Hepatocyte (in vitro differentiated cells): ENCODE measurements at regions not wholly inside any gene's neighbourhood (a gene's known extent, or its start where the extent isn't known, plus 50 kb on each side); places are given as distances from the start of the nearest gene placed in this dataset.

ENCODE experiments used
- DNase-seq: peaks from one replicate; pipeline ENCODE4 v3.0.0-alpha.2; 2016; ENCODE audit warnings: low spot score
- H2AFZ ChIP-seq: fragments of 200-600 bp; sonication (generic); 2 replicates; pipeline ENCODE4 v1.6.0; 2016; ENCODE audit warnings: antibody characterized with exemption, mild to moderate bottlenecking
- H3K27ac ChIP-seq: fragments of 200-600 bp; sonication (generic); 2 replicates; pipeline ENCODE4 v1.5.1; 2016; ENCODE audit warnings: mild to moderate bottlenecking
- H3K27me3 ChIP-seq: fragments of 200-600 bp; sonication (generic); 2 replicates; pipeline ENCODE4 v1.6.1; 2016
- H3K36me3 ChIP-seq: fragments of 200-600 bp; sonication (generic); replicated peaks from 2 replicates; pipeline ENCODE4 v1.5.1; 2016; ENCODE audit warnings: low read depth; ENCODE audit not compliant: insufficient read depth
- H3K4me1 ChIP-seq: fragments of 200-600 bp; sonication (generic); 2 replicates; pipeline ENCODE4 v1.5.1; 2016; ENCODE audit warnings: mild to moderate bottlenecking, moderate library complexity; ENCODE audit not compliant: insufficient read depth
- H3K4me2 ChIP-seq: fragments of 200-600 bp; sonication (generic); 2 replicates; pipeline ENCODE4 v1.6.0; 2016
- H3K4me3 ChIP-seq: fragments of 200-600 bp; sonication (generic); 2 replicates; pipeline ENCODE4 v1.5.1; 2016; ENCODE audit warnings: mild to moderate bottlenecking
- H3K79me2 ChIP-seq: fragments of 200-600 bp; sonication (generic); 2 replicates; pipeline ENCODE4 v1.6.0; 2017; ENCODE audit warnings: mild to moderate bottlenecking
- H3K9me2 ChIP-seq: fragments of 200-600 bp; sonication (generic); replicated peaks from 2 replicates; pipeline ENCODE4 v1.6.0; 2017; ENCODE audit warnings: mild to moderate bottlenecking; ENCODE audit not compliant: insufficient read depth
- H3K9me3 ChIP-seq: fragments of 200-600 bp; sonication (generic); 2 replicates; pipeline ENCODE4 v1.5.1; 2016; ENCODE audit warnings: low read depth, mild to moderate bottlenecking
- H4K20me1 ChIP-seq: fragments of 200-600 bp; sonication (generic); 2 replicates; pipeline ENCODE4 v1.6.0; 2016; ENCODE audit warnings: mild to moderate bottlenecking; ENCODE audit not compliant: insufficient read depth, poor library complexity, severe bottlenecking
- EZH2 ChIP-seq: fragments of 200-600 bp; sonication (generic); IDR thresholded peaks from 2 replicates; pipeline ENCODE4 v1.6.1; 2016; ENCODE audit warnings: antibody characterized with exemption, mild to moderate bottlenecking, borderline replicate concordance
- EZH2phosphoT487 ChIP-seq: fragments of 200-600 bp; sonication (generic); IDR thresholded peaks from one replicate; pipeline ENCODE4 v1.6.1; 2018; ENCODE audit warnings: antibody characterized with exemption, mild to moderate bottlenecking, low read depth, moderate library complexity; ENCODE audit not compliant: unreplicated experiment, severe bottlenecking
- WGBS: methylation state at CpG from one replicate; pipeline ENCODE4 v1.1.6; 2016; ENCODE audit warnings: low lambda C conversion rate; ENCODE audit errors: missing lambda C conversion rate; 5-methylcytosine and 5-hydroxymethylcytosine counted together
- TF ChIP-seq, protein P1 (sequence below): fragments of 200-600 bp; sonication (generic); IDR thresholded peaks from 2 replicates; pipeline ENCODE4 v1.5.1; 2016; ENCODE audit warnings: antibody characterized with exemption, mild to moderate bottlenecking; ENCODE audit not compliant: poor library complexity

DNA sequence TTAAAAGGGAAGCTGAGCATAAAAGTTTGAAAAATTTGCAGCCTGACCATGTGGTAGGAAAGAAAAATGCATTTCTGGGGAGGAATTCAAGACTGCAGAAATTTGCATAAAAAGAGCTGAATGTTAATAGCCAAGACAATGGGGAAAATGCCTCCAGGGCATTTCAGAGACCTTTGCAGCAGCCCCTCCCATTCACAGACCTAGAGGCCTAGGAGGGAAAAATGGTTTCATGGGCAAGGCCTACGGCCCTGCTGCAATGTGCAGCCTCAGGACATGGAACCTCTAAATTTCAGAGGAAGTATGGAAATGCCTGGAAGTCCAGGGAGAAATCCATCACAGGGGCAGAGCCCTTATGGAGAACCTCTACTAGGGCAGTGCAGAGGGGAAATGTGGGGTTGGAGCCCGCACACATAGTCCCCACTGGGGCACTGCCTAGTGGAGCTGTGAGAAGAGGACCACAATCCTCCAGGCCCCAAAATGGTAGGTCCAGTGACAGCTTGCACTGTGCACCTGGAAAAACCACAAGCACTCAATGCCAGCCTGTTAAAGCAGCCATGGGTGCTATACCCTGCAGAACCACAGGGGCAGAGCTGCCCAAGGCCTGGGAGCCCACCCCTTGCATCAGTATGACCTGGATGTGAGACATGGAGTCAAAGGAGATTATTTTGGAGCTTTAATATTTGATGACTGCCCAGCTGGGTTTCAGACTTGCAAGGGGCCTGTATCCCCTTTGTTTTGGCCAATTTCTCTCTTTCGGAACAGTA lies 243.8 kb downstream of the DNAJB9 start:
- TF ChIP-seq EZH2 (no peak), EZH2phosphoT487 (no peak)
- TF ChIP-seq, protein P1, sequence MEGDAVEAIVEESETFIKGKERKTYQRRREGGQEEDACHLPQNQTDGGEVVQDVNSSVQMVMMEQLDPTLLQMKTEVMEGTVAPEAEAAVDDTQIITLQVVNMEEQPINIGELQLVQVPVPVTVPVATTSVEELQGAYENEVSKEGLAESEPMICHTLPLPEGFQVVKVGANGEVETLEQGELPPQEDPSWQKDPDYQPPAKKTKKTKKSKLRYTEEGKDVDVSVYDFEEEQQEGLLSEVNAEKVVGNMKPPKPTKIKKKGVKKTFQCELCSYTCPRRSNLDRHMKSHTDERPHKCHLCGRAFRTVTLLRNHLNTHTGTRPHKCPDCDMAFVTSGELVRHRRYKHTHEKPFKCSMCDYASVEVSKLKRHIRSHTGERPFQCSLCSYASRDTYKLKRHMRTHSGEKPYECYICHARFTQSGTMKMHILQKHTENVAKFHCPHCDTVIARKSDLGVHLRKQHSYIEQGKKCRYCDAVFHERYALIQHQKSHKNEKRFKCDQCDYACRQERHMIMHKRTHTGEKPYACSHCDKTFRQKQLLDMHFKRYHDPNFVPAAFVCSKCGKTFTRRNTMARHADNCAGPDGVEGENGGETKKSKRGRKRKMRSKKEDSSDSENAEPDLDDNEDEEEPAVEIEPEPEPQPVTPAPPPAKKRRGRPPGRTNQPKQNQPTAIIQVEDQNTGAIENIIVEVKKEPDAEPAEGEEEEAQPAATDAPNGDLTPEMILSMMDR: no peak
- no peak overlapping the region for H3K4me2 ChIP-seq
- H3K27ac ChIP-seq: no peak overlapping the region
- no peak overlapping the region for H2AFZ ChIP-seq
- DNase-seq: no peak
- H3K9me3 ChIP-seq: no peaks in the 10 kb centered on the region
- H3K4me1 ChIP-seq: no peaks in the 10 kb centered on the region
- 84% methylated on average over 3 of the region's 3 CpGs for whole genome bisulfite sequencing
- H3K9me2 ChIP-seq: no peaks in the 10 kb centered on the region
- no peak overlapping the region for H3K4me3 ChIP-seq
- no peaks in the 10 kb centered on the region for H3K27me3 ChIP-seq
- H3K36me3 ChIP-seq: no peaks in the 10 kb centered on the region
- no peaks in the 10 kb centered on the region for H4K20me1 ChIP-seq
- no peaks in the 10 kb centered on the region for H3K79me2 ChIP-seq

DNA sequence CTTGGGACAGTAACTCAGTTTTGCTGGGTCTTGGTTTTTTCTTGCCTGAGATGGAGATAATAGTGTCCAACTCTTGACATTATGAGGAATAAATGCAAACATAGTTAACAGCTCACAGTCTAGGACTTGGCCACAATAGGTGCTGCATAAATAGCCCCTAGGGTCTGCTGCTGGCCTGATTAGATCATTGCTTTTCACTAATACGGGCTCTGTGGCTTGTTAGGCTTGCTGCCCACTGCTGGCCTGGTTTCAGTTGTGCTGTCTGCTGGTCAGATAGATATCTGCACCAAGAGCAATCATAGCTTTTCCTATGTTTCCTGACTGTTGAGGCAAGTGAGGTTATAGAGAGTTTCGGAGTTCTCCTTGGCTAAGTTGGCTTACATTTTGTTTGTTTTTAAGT lies 246.1 kb downstream of the DNAJB9 start:
- Histone ChIP-seq H3K9me3 (no peaks in the 10 kb centered on the region), H3K27ac (no peak overlapping the region), H3K4me2 (no peak overlapping the region), H3K36me3 (no peaks in the 10 kb centered on the region), H3K4me1 (no peaks in the 10 kb centered on the region), H4K20me1 (no peaks in the 10 kb centered on the region), H3K4me3 (no peak overlapping the region), H3K79me2 (no peaks in the 10 kb centered on the region), H2AFZ (no peak overlapping the region), H3K27me3 (no peaks in the 10 kb centered on the region), H3K9me2 (no peaks in the 10 kb centered on the region)
- TF ChIP-seq EZH2 (no peak), EZH2phosphoT487 (no peak)
- TF ChIP-seq, protein P1: no peak
- no peak for DNase-seq
- 68% methylated on average over 2 of the region's 2 CpGs for WGBS

DNA sequence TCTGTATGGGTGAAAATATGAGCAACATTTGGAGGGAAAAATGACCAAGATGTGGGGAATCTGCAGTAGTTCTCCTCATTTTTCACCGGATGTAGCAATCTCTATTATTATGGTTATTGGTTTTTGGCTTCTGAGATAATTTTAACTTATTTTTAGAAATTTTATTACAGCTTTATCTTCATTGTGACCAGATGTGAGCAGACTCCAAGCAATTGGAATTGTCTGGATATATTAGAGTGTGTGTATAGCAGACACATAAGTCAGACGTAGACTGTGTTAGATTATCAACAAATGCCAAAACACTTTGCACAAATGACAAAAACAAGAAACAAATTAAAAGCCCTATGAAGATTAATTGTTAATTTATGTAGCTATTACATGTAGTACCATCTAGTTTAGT lies 249.1 kb downstream of the DNAJB9 start:
- 50% methylated on average over 2 of the region's 2 CpGs for WGBS
- Histone ChIP-seq H3K27me3 (no peaks in the 10 kb centered on the region), H3K79me2 (no peaks in the 10 kb centered on the region), H3K9me2 (no peaks in the 10 kb centered on the region), H3K27ac (no peak overlapping the region), H3K9me3 (no peaks in the 10 kb centered on the region), H3K4me3 (no peak overlapping the region), H3K4me2 (no peak overlapping the region), H3K4me1 (no peaks in the 10 kb centered on the region), H2AFZ (no peak overlapping the region), H3K36me3 (no peaks in the 10 kb centered on the region), H4K20me1 (no peaks in the 10 kb centered on the region)
- DNase-seq: no peak
- TF ChIP-seq EZH2 (no peak), EZH2phosphoT487 (no peak)
- TF ChIP-seq, protein P1: no peak
